ENCODE measurements at regions not wholly inside any gene's neighbourhood (a gene's known extent, or its start where the extent isn't known, plus 50 kb on each side); places are given as distances from the start of the nearest gene placed in this dataset.

DNA sequence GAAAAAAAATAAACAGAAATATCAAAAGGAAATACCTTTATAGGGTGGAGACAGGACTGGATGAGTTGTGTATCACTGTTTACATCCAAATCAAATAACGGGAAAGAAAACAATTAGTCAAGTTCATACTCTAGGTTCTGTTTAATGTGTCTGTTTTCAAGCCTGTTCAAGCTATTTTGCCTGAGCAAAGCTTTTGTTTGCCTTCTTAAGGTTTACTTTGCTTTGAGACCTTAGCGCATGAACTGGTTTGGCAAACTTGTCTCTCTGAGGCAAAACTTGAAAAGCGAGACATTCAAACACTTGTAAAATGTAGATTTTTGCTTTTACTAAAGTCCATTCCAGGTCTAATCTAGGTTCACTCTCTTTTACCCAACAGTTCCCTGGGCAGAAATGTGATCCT lies 174.1 kb upstream of the RFX3 start:
- no peaks in the 10 kb centered on the region for H3K36me3 ChIP-seq
- no peak overlapping the region for H3K4me3 ChIP-seq
- no peak for TF ChIP-seq POLR2A (IDR thresholded peaks at IDR 0.05)
- no peaks in the 10 kb centered on the region for H3K4me1 ChIP-seq (ENCODE audit: insufficient read depth)
- intact Hi-C loops (cut with DNase I), result loop anchor here in 1 of 4 donors (2.0 kb wide), 1 partner anchor 41 kb away; no protein-coding TSS in a partner anchor
- no peaks in the 10 kb centered on the region for H3K27me3 ChIP-seq
- WGBS, 3 donors, result 85 to 89% (median 85%) methylated on average over 3 of the region's 3 CpGs
- no peaks in the 10 kb centered on the region for H3K9me3 ChIP-seq
- no peak for DNase-seq
- H3K27ac ChIP-seq, result no peak overlapping the region

- WGBS, 3 donors, result 46 to 57% (median 56%) methylated on average over 3 of the region's 3 CpGs
- no peaks in the 10 kb centered on the region for H3K27me3 ChIP-seq
- no peak overlapping the region for H3K4me3 ChIP-seq
- no peak for DNase-seq
- TF ChIP-seq POLR2A (IDR thresholded peaks at IDR 0.05) (no peak), CTCF (IDR thresholded peaks at IDR 0.05) (no peak), EP300 (IDR thresholded peaks at IDR 0.05) (no peak)
- H3K4me1 ChIP-seq (ENCODE audit: insufficient read depth), result no peaks in the 10 kb centered on the region
- intact Hi-C loops (cut with DNase I), result loop anchor here in 1 of 4 donors (2.0 kb wide), 1 partner anchor 40 kb away; no protein-coding TSS in a partner anchor
- H3K27ac ChIP-seq, result no peak overlapping the region
- H3K36me3 ChIP-seq, result no peaks in the 10 kb centered on the region
- no peaks in the 10 kb centered on the region for H3K9me3 ChIP-seq
Observed at GRCh38 chr9:3698531-3698930, 172.7 kb upstream of the RFX3 start.

DNA sequence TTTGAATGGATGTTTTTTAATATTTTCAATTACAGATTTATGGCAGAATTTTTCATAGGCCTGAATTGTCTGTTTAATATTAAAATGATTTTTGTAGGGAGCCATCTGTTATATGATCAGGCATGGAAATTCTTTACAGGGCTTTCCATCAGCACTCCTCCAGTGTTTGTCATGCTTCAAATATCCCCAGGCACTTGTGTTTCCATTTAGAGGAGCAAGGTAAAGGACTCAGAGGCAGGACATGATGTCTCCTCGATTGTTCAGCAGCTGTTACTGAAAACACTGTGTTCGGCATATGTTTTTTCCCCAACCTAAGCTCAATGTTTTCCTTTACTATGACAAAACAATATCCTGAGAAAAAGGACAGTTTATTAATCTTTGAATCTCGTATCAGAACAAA lies 172.3 kb upstream of the RFX3 start:
- Histone ChIP-seq H3K4me1 (ENCODE audit: insufficient read depth) (no peaks in the 10 kb centered on the region), H3K9me3 (no peaks in the 10 kb centered on the region), H3K27me3 (no peaks in the 10 kb centered on the region), H3K4me3 (no peak overlapping the region), H3K27ac (no peak overlapping the region), H3K36me3 (no peaks in the 10 kb centered on the region)
- TF ChIP-seq CTCF (IDR thresholded peaks at IDR 0.05) (no peak), EP300 (IDR thresholded peaks at IDR 0.05) (no peak)
- WGBS, 3 donors, result 63 to 75% (median 70%) methylated on average over 3 of the region's 3 CpGs
- DNase-seq, result no peak
- intact Hi-C loops (cut with DNase I), result loop anchor here in 1 of 4 donors (2.0 kb wide), 1 partner anchor 39 kb away; no protein-coding TSS in a partner anchor

GRCh38 chr9:3696368-3696767 lies 170.6 kb upstream of the RFX3 start:
- no peak for DNase-seq
- H3K27me3 ChIP-seq, result no peaks in the 10 kb centered on the region
- H3K4me3 ChIP-seq, result no peak overlapping the region
- H3K4me1 ChIP-seq (ENCODE audit: insufficient read depth), result no peaks in the 10 kb centered on the region
- WGBS, 3 donors, result 34 to 43% (median 41%) methylated on average over 2 of the region's 2 CpGs
- H3K9me3 ChIP-seq, result no peaks in the 10 kb centered on the region
- H3K27ac ChIP-seq, result no peak overlapping the region
- intact Hi-C loops (cut with DNase I), result no loop called here
- TF ChIP-seq CTCF (IDR thresholded peaks at IDR 0.05) (no peak), EP300 (IDR thresholded peaks at IDR 0.05) (no peak), POLR2A (IDR thresholded peaks at IDR 0.05) (no peak)
- H3K36me3 ChIP-seq, result no peaks in the 10 kb centered on the region

GRCh38 chr9:3692606-3693005 lies 166.8 kb upstream of the RFX3 start:
- Histone ChIP-seq H3K4me1 (ENCODE audit: insufficient read depth) (no peaks in the 10 kb centered on the region), H3K4me3 (no peak overlapping the region), H3K9me3 (no peaks in the 10 kb centered on the region), H3K27ac (no peak overlapping the region), H3K27me3 (no peaks in the 10 kb centered on the region), H3K36me3 (no peaks in the 10 kb centered on the region)
- TF ChIP-seq EP300 (IDR thresholded peaks at IDR 0.05), result no peak
- TF ChIP-seq POLR2A (IDR thresholded peaks at IDR 0.05), result no peak
- no peak for TF ChIP-seq CTCF (IDR thresholded peaks at IDR 0.05)
- no peak for DNase-seq
- 44 to 60% (median 59%) methylated on average over 1 of the region's 1 CpG for WGBS, 3 donors
- intact Hi-C loops (cut with DNase I), result no loop called here

All from ovary (tissue), 7 donors.